GM23338 (cell line): ENCODE measurements at regions not wholly inside any gene's neighbourhood (a gene's known extent, or its start where the extent isn't known, plus 50 kb on each side); places are given as distances from the start of the nearest gene placed in this dataset.

Experiments used
- ATAC-seq: fragments of 200-7000 bp; cut with Tn5 transposase; 3 replicates; pipeline ENCODE4 v1.9.1; 2020
- DNase-seq: peaks from one replicate; pipeline ENCODE4 v3.0.0-alpha.2; 2015; ENCODE audit warnings: low spot score
- H2AFZ ChIP-seq: fragments of 200-600 bp; sonication (generic); 2 replicates; pipeline ENCODE4 v1.8.0; 2016; ENCODE audit warnings: antibody characterized with exemption, mild to moderate bottlenecking, moderate library complexity
- H3F3A ChIP-seq: fragments of 200-600 bp; sonication (generic); replicated peaks from 2 replicates; pipeline ENCODE4 v1.8.0; 2017; ENCODE audit warnings: antibody characterized with exemption, mixed run types, low read depth
- H3K27ac ChIP-seq: fragments of 200-600 bp; sonication (generic); 2 replicates; pipeline ENCODE4 v1.6.1; 2016; ENCODE audit warnings: low read depth
- H3K27me3 ChIP-seq: fragments of 200-600 bp; sonication (generic); 2 replicates; pipeline ENCODE4 v1.8.0; 2016; ENCODE audit warnings: mild to moderate bottlenecking, mixed run types, moderate library complexity; ENCODE audit not compliant: insufficient read depth
- H3K36me3 ChIP-seq: fragments of 200-600 bp; sonication (generic); 2 replicates; pipeline ENCODE4 v1.8.0; 2016; ENCODE audit warnings: mild to moderate bottlenecking; ENCODE audit not compliant: insufficient read depth
- H3K4me1 ChIP-seq: fragments of 200-600 bp; sonication (generic); 2 replicates; pipeline ENCODE4 v1.8.0; 2016; ENCODE audit warnings: mild to moderate bottlenecking, moderate library complexity; ENCODE audit not compliant: insufficient read depth
- H3K4me2 ChIP-seq: fragments of 200-600 bp; sonication (generic); 2 replicates; pipeline ENCODE4 v1.7.1; 2017; ENCODE audit warnings: mixed run types
- H3K4me3 ChIP-seq: fragments of 200-600 bp; sonication (generic); 2 replicates; pipeline ENCODE4 v1.6.1; 2016; ENCODE audit warnings: mixed run types
- H3K79me2 ChIP-seq: fragments of 200-600 bp; sonication (generic); replicated peaks from 2 replicates; pipeline ENCODE4 v1.8.0; 2017; ENCODE audit warnings: mild to moderate bottlenecking; ENCODE audit not compliant: insufficient read depth
- H3K9me2 ChIP-seq: fragments of 200-600 bp; sonication (generic); 2 replicates; pipeline ENCODE4 v1.8.0; 2017; ENCODE audit not compliant: insufficient read depth
- H4K20me1 ChIP-seq: fragments of 200-600 bp; sonication (generic); replicated peaks from 2 replicates; pipeline ENCODE4 v1.8.0; 2017; ENCODE audit warnings: mild to moderate bottlenecking; ENCODE audit not compliant: insufficient read depth
- H3K27ac Mint-ChIP-seq: 2 replicates; pipeline ENCODE4 v1.8.0; 2020; ENCODE audit warnings: inconsistent platforms, mild to moderate bottlenecking, moderate library complexity, mixed read lengths
- H3K27me3 Mint-ChIP-seq: 3 replicates; pipeline ENCODE4 v1.8.0; 2022; ENCODE audit warnings: low read depth, mild to moderate bottlenecking, moderate library complexity, mixed read lengths, inconsistent platforms; ENCODE audit not compliant: insufficient read depth, poor library complexity
- H3K36me3 Mint-ChIP-seq: 3 replicates; pipeline ENCODE4 v1.8.0; 2021; ENCODE audit warnings: low read depth, mild to moderate bottlenecking, inconsistent platforms, moderate library complexity, mixed read lengths
- H3K4me1 Mint-ChIP-seq: 3 replicates; pipeline ENCODE4 v1.8.0; 2020; ENCODE audit warnings: mild to moderate bottlenecking, inconsistent platforms, mixed read lengths
- H3K4me3 Mint-ChIP-seq: 3 replicates; pipeline ENCODE4 v1.8.0; 2021; ENCODE audit warnings: moderate library complexity, mild to moderate bottlenecking, inconsistent platforms, mixed read lengths
- H3K9me3 Mint-ChIP-seq: 3 replicates; pipeline ENCODE4 v1.8.0; 2020; ENCODE audit warnings: moderate library complexity, mild to moderate bottlenecking, inconsistent platforms, mixed read lengths
- ETS1 ChIP-seq: IDR thresholded peaks from 2 replicates; pipeline ENCODE4 v1.6.1; 2016; ENCODE audit warnings: antibody characterized with exemption
- EZH2 ChIP-seq: fragments of 200-600 bp; sonication (generic); IDR thresholded peaks from one replicate; pipeline ENCODE4 v1.8.0; 2017; ENCODE audit warnings: antibody characterized with exemption, mild to moderate bottlenecking, low read depth; ENCODE audit not compliant: unreplicated experiment
- NANOG ChIP-seq: IDR thresholded peaks from 2 replicates; pipeline ENCODE4 v1.6.1; 2016; ENCODE audit warnings: antibody characterized with exemption, borderline replicate concordance
- POLR2AphosphoS5 ChIP-seq: IDR thresholded peaks from 2 replicates; pipeline ENCODE4 v1.6.1; 2016; ENCODE audit warnings: antibody characterized with exemption, low read depth
- REST ChIP-seq: IDR thresholded peaks from one replicate; pipeline ENCODE4 v1.6.1; 2018; ENCODE audit warnings: antibody characterized with exemption; ENCODE audit not compliant: unreplicated experiment
- STAT1 ChIP-seq: IDR thresholded peaks from one replicate; pipeline ENCODE4 v1.6.1; 2016; ENCODE audit warnings: antibody characterized with exemption; ENCODE audit not compliant: unreplicated experiment
- ZNF114 ChIP-seq: fragments of 250-450 bp; sonication (Bioruptor Pico); IDR thresholded peaks from 2 replicates; pipeline ENCODE4 v1.5.0; 2020; ENCODE audit warnings: mild to moderate bottlenecking, moderate library complexity
- ZNF331 ChIP-seq: fragments of 250-450 bp; sonication (Bioruptor Pico); IDR thresholded peaks from 2 replicates; pipeline ENCODE4 v1.5.0; 2020; ENCODE audit warnings: low read depth, mild to moderate bottlenecking, moderate library complexity
- ZNF462 ChIP-seq: fragments of 250-450 bp; sonication (Bioruptor Pico); IDR thresholded peaks from 2 replicates; pipeline ENCODE4 v1.5.0; 2020; ENCODE audit warnings: mild to moderate bottlenecking, moderate library complexity

GRCh38 chr12:91926848-91927247 lies 218.8 kb downstream of the BTG1 start:
- H4K20me1 ChIP-seq: no peaks in the 10 kb centered on the region
- no peak overlapping the region for H3K27ac ChIP-seq
- Mint-ChIP-seq H3K4me1 (no peaks in the 10 kb centered on the region; the same call in 2 of the 3 replicates), H3K36me3 (no peaks in the 10 kb centered on the region), H3K27ac (no peak overlapping the region), H3K9me3 (no peaks in the 10 kb centered on the region), H3K27me3 (no peaks in the 10 kb centered on the region), H3K4me3 (no peak overlapping the region)
- no peaks in the 10 kb centered on the region for H3K36me3 ChIP-seq
- no peaks in the 10 kb centered on the region for H3K4me1 ChIP-seq
- H3K9me2 ChIP-seq: peaks cover 2% of the 10 kb centered on the region; the same call in 1 of the 2 replicates
- H3K27me3 ChIP-seq: no peaks in the 10 kb centered on the region
- no peaks in the 10 kb centered on the region for H3F3A ChIP-seq
- no peak overlapping the region for H3K4me3 ChIP-seq
- no peaks in the 10 kb centered on the region for H3K79me2 ChIP-seq
- H3K4me2 ChIP-seq: no peak overlapping the region
- TF ChIP-seq NANOG (no peak), ZNF462 (CRISPR knock-in tag) (no peak), ETS1 (no peak), POLR2AphosphoS5 (no peak), REST (no peak), ZNF114 (no peak), ZNF331 (CRISPR knock-in tag) (no peak), EZH2 (no peak), STAT1 (no peak)
- no peak overlapping the region for H2AFZ ChIP-seq
- no peak for DNase-seq
- no peak for ATAC-seq
